IMR-90 (cell line): ENCODE measurements at regions not wholly inside any gene's neighbourhood (a gene's known extent, or its start where the extent isn't known, plus 50 kb on each side); places are given as distances from the start of the nearest gene placed in this dataset.

ENCODE experiments used
- ATAC-seq: fragments of 200-7000 bp; cut with Tn5 transposase; 2 replicates; pipeline ENCODE4 v1.9.1; 2020; ENCODE audit warnings: low read depth, mild to moderate bottlenecking, moderate library complexity
- BruUV-seq: library from RNA; stranded (reverse); fragments of 400-500 nt; replicated peaks from 2 replicates; lab custom pipeline; 2021; lab: Mats Ljungman, UMichigan
- CTCF ChIA-PET: fragments of 300-600 bp; formaldehyde crosslinking; extraction: SDS; loops from one replicate; lab custom pipeline; 2021; ENCODE audit warnings: antibody characterized with exemption; lab: Yijun Ruan, JAX
- POLR2A ChIA-PET: fragments of 300-600 bp; sonication (Branson Sonifier 250); formaldehyde crosslinking; loops from one replicate; lab custom pipeline; 2022; ENCODE audit warnings: antibody characterized with exemption; ENCODE audit not compliant: unreplicated experiment; lab: Charles Lee
- DNase-seq: peaks from one replicate; pipeline ENCODE4 v3.0.0; 2013
- H2AFZ ChIP-seq: replicated peaks from 2 replicates; pipeline ENCODE3; 2013; ENCODE audit warnings: low read length, mild to moderate bottlenecking; ENCODE audit not compliant: poor library complexity
- H2AK5ac ChIP-seq: 2 replicates; pipeline ENCODE4 v1.6.1; 2013; ENCODE audit warnings: low read depth, low read length, inconsistent platforms
- H2AK9ac ChIP-seq: replicated peaks from 2 replicates; pipeline ENCODE3; 2013; ENCODE audit warnings: mild to moderate bottlenecking, low read depth, low read length, moderate library complexity; ENCODE audit not compliant: poor library complexity
- H2BK120ac ChIP-seq: 2 replicates; pipeline ENCODE4 v1.6.1; 2013; ENCODE audit warnings: low read depth, low read length, inconsistent platforms
- H2BK15ac ChIP-seq: 3 replicates; pipeline ENCODE4 v1.6.1; 2013; ENCODE audit warnings: low read depth, low read length, inconsistent platforms
- H2BK20ac ChIP-seq: 2 replicates; pipeline ENCODE4 v1.6.1; 2013; ENCODE audit warnings: low read depth, mild to moderate bottlenecking, inconsistent platforms, low read length, moderate library complexity
- H2BK5ac ChIP-seq: 2 replicates; pipeline ENCODE4 v1.6.1; 2013; ENCODE audit warnings: mild to moderate bottlenecking, low read depth, low read length, inconsistent platforms; ENCODE audit not compliant: poor library complexity, severe bottlenecking
- H3K14ac ChIP-seq: replicated peaks from 2 replicates; pipeline ENCODE4 v1.6.1; 2013; ENCODE audit warnings: low read depth, low read length, inconsistent platforms
- H3K18ac ChIP-seq: 2 replicates; pipeline ENCODE4 v1.6.1; 2013; ENCODE audit warnings: low read depth, low read length, control low read depth
- H3K23ac ChIP-seq: 2 replicates; pipeline ENCODE4 v1.6.1; 2013; ENCODE audit warnings: low read depth, low read length, inconsistent platforms
- H3K27ac ChIP-seq: 2 replicates; pipeline ENCODE4 v1.5.1; 2013; ENCODE audit warnings: mild to moderate bottlenecking, control low read depth, low read length; ENCODE audit not compliant: insufficient read depth
- H3K27me3 ChIP-seq: 2 replicates; pipeline ENCODE4 v1.6.1; 2013; ENCODE audit warnings: low read length; ENCODE audit not compliant: control insufficient read depth, insufficient read depth
- H3K36me3 ChIP-seq: 2 replicates; pipeline ENCODE4 v1.6.1; 2013; ENCODE audit warnings: low read length, mixed read lengths; ENCODE audit not compliant: control insufficient read depth, insufficient read depth
- H3K4ac ChIP-seq: 2 replicates; pipeline ENCODE4 v1.6.1; 2013; ENCODE audit warnings: low read depth, low read length, inconsistent platforms
- H3K4me1 ChIP-seq: 2 replicates; pipeline ENCODE4 v1.6.1; 2013; ENCODE audit warnings: low read length, mixed read lengths; ENCODE audit not compliant: control insufficient read depth, insufficient read depth
- H3K4me2 ChIP-seq: 2 replicates; pipeline ENCODE4 v1.6.1; 2013; ENCODE audit warnings: low read depth, mild to moderate bottlenecking, control low read depth, low read length, moderate library complexity
- H3K4me3 ChIP-seq: 2 replicates; pipeline ENCODE4 v1.5.1; 2013; ENCODE audit warnings: low read depth, mild to moderate bottlenecking, control low read depth, low read length, moderate library complexity; ENCODE audit not compliant: insufficient read depth
- H3K56ac ChIP-seq: 2 replicates; pipeline ENCODE4 v1.6.1; 2013; ENCODE audit warnings: low read length, inconsistent platforms; ENCODE audit not compliant: insufficient read depth; ENCODE audit errors: extremely low read depth
- H3K79me1 ChIP-seq, 2 experiments: 2 replicates each; pipeline ENCODE4 v1.6.1; 2013; ENCODE audit warnings: low read length in 2 of 2, inconsistent platforms in 1 of 2, low read depth in 1 of 2
- H3K9ac ChIP-seq: 2 replicates; pipeline ENCODE4 v1.6.1; 2013; ENCODE audit warnings: low read depth, low read length, control low read depth
- H3K9me1 ChIP-seq: 2 replicates; pipeline ENCODE4 v1.6.1; 2013; ENCODE audit warnings: low read length, inconsistent platforms; ENCODE audit not compliant: insufficient read depth
- H3K9me3 ChIP-seq: 2 replicates; pipeline ENCODE4 v1.6.1; 2013; ENCODE audit warnings: low read length; ENCODE audit not compliant: control insufficient read depth, insufficient read depth
- H4K20me1 ChIP-seq: 2 replicates; pipeline ENCODE4 v1.6.1; 2013; ENCODE audit warnings: low read length, inconsistent platforms; ENCODE audit not compliant: insufficient read depth
- H4K5ac ChIP-seq: 2 replicates; pipeline ENCODE4 v1.6.1; 2013; ENCODE audit warnings: mild to moderate bottlenecking, low read depth, low read length, control low read depth
- H4K8ac ChIP-seq, 2 experiments: 2 replicates each; pipeline ENCODE4 v1.6.1; 2013; ENCODE audit warnings: low read depth in 2 of 2, low read length in 2 of 2, control low read depth in 1 of 2, inconsistent platforms in 1 of 2
- H4K91ac ChIP-seq: 2 replicates; pipeline ENCODE4 v1.6.1; 2013; ENCODE audit warnings: low read depth, low read length, inconsistent platforms; ENCODE audit not compliant: insufficient read depth
- CHD1 ChIP-seq: IDR thresholded peaks from 2 replicates; pipeline ENCODE4 v1.6.1; 2012; ENCODE audit warnings: low read depth, low read length, improper control_type of control experiment
- CTCF ChIP-seq: conservative IDR thresholded peaks from 2 replicates; pipeline ENCODE4 v1.5.1; 2012; ENCODE audit warnings: mild to moderate bottlenecking, low read depth, low read length, improper control_type of control experiment
- RCOR1 ChIP-seq: IDR thresholded peaks from 2 replicates; pipeline ENCODE4 v1.6.1; 2012; ENCODE audit warnings: mild to moderate bottlenecking, low read length, improper control_type of control experiment; ENCODE audit not compliant: insufficient replicate concordance
- USF2 ChIP-seq: fragments of 150-350 bp; IDR thresholded peaks from 2 replicates; pipeline ENCODE4 v1.6.1; 2017; ENCODE audit warnings: mild to moderate bottlenecking, antibody characterized with exemption, low read length, low read depth
- WGBS, 2 experiments: methylation state at CpG; one replicate each; pipeline versions ENCODE4 v1.1.5 to v1.1.7; 2013; ENCODE audit warnings: missing lambda C conversion rate in 2 of 2; ENCODE audit not compliant: insufficient read length in 1 of 2; ENCODE audit errors: extremely low coverage in 2 of 2; 5-methylcytosine and 5-hydroxymethylcytosine counted together
- dilution Hi-C: fragments of 300-500 bp; cut with HindIII; formaldehyde crosslinking; loops from one replicate; pipeline ENCODE4 v1.14.3; 2018; ENCODE audit warnings: low sequenced_read_pairs; ENCODE audit not compliant: unreplicated experiment
- in situ Hi-C: fragments of 300-500 bp; cut with MboI; formaldehyde crosslinking; loops from 3 replicates; pipeline ENCODE4 v1.14.3; 2019; ENCODE audit warnings: low sequenced_read_pairs, inconsistent platforms, mixed read lengths
- intact Hi-C: fragments of 100-400 bp; cut with micrococcal nuclease; formaldehyde crosslinking; loops from 2 replicates; pipeline ENCODE4 v1.10.0; 2022

GRCh38 chr4:170522427-170522970 is 432.7 kb upstream of the AADAT start:
- no peaks in the 10 kb centered on the region for H3K36me3 ChIP-seq
- H4K20me1 ChIP-seq, result no peaks in the 10 kb centered on the region
- no peak overlapping the region for H2AFZ ChIP-seq
- H3K4me1 ChIP-seq, result no peaks in the 10 kb centered on the region
- no CpG with 5 or more reads among the region's 5 CpGs for WGBS, 2 experiments
- H3K9ac ChIP-seq, result no peak overlapping the region
- CTCF ChIA-PET, result no interaction called here
- H2BK5ac ChIP-seq, result no peak overlapping the region
- POLR2A ChIA-PET, result no interaction called here
- H4K91ac ChIP-seq, result no peak overlapping the region
- H3K4ac ChIP-seq, result no peak overlapping the region
- no peak overlapping the region for H3K4me3 ChIP-seq
- DNase-seq, result no peak
- no peak overlapping the region for H3K14ac ChIP-seq
- peaks cover 2% of the 10 kb centered on the region; the same call in 1 of the 2 replicates for H3K9me3 ChIP-seq
- H4K8ac ChIP-seq, result no peak overlapping the region
- dilution Hi-C loops (no loop called here), in situ Hi-C loops (no loop called here), intact Hi-C loops (no loop called here)
- no peak overlapping the region for H3K4me2 ChIP-seq
- no peaks in the 10 kb centered on the region for H3K79me1 ChIP-seq
- no TSS peak for BruUV-seq
- no peak overlapping the region for H2AK5ac ChIP-seq
- no peak overlapping the region for H3K56ac ChIP-seq
- no peaks in the 10 kb centered on the region for H3K9me1 ChIP-seq
- H3K27me3 ChIP-seq, result no peaks in the 10 kb centered on the region
- H3K23ac ChIP-seq, result no peak overlapping the region
- H2BK120ac ChIP-seq, result no peak overlapping the region
- ATAC-seq, result no peak
- TF ChIP-seq CTCF, result no peak
- TF ChIP-seq USF2, result peak; percentile 4; the same call in 1 of the 2 replicates
- no peak for TF ChIP-seq RCOR1
- TF ChIP-seq CHD1, result no peak
- H2BK20ac ChIP-seq, result no peak overlapping the region
- H2BK15ac ChIP-seq, result no peak overlapping the region
- no peak overlapping the region for H3K18ac ChIP-seq
- H2AK9ac ChIP-seq, result no peak overlapping the region
- no peak overlapping the region for H4K5ac ChIP-seq
- no peak overlapping the region for H3K27ac ChIP-seq
